ENCODE measurements at regions not wholly inside any gene's neighbourhood (a gene's known extent, or its start where the extent isn't known, plus 50 kb on each side); places are given as distances from the start of the nearest gene placed in this dataset.

DNA sequence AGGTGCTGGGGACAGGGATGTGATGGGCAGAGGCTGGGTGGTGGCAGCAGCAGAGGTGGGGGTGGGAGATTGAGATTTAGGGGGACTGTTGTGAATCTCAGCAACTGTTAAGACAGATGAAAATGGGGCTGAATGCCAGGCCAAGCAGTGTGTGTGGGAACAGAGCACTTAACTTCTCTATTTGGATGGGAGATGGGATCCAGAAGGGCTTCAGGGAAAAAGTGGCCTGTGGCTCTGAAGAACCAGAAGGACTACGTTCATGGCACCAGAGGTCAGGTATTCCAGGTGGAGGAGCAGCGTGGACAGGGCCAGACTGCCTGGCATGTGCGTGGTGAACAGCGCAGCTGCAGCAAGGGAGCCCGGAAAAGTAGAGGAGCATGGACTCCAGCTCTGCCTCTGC is 82.6 kb upstream of the SYT13 start:
- H3K4me3 ChIP-seq (ENCODE audit: low read length): no peak overlapping the region
- no peak for DNase-seq (ENCODE audit: low read depth)
- TF ChIP-seq, protein P1, sequence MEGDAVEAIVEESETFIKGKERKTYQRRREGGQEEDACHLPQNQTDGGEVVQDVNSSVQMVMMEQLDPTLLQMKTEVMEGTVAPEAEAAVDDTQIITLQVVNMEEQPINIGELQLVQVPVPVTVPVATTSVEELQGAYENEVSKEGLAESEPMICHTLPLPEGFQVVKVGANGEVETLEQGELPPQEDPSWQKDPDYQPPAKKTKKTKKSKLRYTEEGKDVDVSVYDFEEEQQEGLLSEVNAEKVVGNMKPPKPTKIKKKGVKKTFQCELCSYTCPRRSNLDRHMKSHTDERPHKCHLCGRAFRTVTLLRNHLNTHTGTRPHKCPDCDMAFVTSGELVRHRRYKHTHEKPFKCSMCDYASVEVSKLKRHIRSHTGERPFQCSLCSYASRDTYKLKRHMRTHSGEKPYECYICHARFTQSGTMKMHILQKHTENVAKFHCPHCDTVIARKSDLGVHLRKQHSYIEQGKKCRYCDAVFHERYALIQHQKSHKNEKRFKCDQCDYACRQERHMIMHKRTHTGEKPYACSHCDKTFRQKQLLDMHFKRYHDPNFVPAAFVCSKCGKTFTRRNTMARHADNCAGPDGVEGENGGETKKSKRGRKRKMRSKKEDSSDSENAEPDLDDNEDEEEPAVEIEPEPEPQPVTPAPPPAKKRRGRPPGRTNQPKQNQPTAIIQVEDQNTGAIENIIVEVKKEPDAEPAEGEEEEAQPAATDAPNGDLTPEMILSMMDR (conservative IDR thresholded peaks at IDR 0.05; ENCODE audit: low read depth, low read length): no peak

DNA sequence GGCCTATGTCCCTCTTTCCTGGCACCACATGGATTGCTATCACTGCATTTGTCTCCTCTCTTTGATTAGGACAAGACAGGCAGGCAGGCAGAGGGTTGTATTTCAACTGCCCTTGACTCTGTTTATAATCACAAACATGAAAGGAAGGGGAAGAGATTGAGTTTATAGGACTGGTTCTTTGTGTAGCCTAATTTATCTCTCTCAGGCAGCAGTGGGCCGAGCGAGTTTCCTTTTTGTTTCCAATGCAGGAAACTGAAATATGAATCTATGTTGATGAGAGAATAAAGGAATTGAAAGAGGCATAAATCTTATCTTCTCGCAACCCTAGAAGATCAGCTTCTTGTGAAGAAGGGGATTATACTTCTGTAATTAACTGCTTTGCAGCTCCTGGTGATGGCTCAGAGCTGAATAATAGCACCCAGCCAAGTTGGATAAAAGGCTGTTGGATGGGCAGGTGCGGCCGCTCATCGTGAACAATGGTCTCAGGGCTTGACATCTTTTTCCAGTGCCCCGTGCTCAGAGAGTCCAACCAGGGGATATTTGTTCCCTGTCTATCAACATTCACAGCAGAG is 80.6 kb upstream of the SYT13 start:
- no peak for DNase-seq (ENCODE audit: low read depth)
- no peak overlapping the region for H3K4me3 ChIP-seq (ENCODE audit: low read length)
- TF ChIP-seq, protein P1 (conservative IDR thresholded peaks at IDR 0.05; ENCODE audit: low read depth, low read length): no peak

DNA sequence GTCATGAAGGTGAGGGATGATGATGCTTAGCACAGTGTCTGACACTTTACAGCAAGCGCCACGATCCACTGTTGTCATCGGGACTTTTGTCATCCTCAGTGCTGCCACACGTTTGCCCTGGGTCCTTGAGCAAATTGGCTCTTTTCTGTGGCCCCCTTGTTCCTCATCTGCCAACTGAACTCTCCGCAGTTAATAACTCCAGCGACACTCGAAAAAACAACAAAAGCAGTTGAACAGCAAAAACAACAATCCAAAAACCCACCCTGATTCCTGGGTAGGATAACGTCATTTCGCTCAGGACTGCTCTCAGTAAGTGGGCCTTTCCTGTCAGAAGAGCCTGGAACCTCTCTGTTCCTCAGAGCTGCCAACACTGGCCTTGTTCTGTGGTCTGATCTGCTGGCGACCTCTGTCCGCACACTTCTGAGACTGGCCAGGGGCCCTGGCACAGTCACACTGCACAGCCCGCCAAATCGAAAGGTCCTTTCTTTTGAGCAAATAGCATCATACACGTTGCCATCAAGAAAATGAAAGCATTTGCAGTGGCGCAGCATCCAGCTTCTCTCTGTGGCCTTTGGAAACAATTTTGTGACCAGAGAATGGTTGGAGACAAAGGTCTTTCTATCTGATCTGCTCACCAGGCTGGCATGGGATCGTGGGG is 79.9 kb upstream of the SYT13 start:
- TF ChIP-seq, protein P1 (conservative IDR thresholded peaks at IDR 0.05; ENCODE audit: low read depth, low read length): no peak
- H3K4me3 ChIP-seq (ENCODE audit: low read length): no peak overlapping the region
- no peak for DNase-seq (ENCODE audit: low read depth)

DNA sequence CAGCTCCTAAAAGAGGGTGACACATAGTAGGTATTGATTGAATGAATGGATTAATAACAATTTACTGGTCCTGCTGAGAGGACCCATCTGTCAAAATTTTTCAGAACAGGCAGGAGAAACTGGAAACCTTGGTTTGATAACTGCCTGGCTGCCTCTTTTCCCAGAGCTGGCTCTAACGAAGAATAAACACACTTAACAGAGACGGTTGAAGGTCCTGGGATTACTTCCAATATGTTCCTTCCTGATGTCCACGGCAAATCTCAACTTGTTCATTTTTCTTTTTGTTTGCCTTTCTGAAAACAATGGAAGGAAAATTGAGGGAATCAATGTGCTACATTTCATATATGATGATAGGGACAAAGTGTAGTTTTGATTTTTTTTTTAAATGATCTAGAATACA is 76.5 kb upstream of the SYT13 start:
- TF ChIP-seq, protein P1 (conservative IDR thresholded peaks at IDR 0.05; ENCODE audit: low read depth, low read length): no peak
- DNase-seq (ENCODE audit: low read depth): no peak
- H3K4me3 ChIP-seq (ENCODE audit: low read length): no peak overlapping the region

DNA sequence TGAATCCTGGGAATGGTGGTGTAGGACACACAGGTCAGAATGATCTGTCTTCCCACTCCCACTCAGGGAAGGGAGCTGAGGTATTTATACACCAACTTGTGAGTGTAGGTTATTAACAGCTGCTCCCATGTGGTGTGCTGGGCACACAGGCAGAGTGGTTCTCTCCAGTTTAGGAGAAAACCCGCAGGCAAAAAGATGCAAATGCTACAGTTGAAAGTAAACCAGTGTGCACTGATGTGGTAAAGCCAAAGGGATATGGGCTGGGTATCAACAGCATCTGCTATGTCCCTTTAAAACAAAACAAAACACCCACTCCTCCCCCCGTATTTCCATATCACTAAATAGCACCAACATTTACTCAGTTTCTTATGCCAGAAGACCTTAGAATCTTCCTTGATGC is 75.4 kb upstream of the SYT13 start:
- TF ChIP-seq, protein P1 (conservative IDR thresholded peaks at IDR 0.05; ENCODE audit: low read depth, low read length): no peak
- no peak for DNase-seq (ENCODE audit: low read depth)
- no peak overlapping the region for H3K4me3 ChIP-seq (ENCODE audit: low read length)

DNA sequence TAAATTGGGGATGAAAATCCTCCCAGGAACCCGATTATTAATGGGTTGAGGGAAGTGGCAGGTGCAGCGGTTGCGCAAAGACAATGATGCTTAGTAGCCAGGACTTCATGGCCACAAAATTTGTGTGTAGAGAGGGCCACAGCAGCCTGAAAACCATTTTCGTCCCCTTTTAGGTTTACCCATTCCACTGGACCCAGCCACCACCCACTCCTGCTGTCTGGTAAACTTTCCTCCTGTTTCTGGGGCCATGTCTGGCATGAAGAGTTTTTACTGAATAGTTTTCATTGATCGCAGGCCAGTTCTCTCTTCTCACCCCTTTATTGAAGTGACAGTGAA is 69.5 kb upstream of the SYT13 start:
- TF ChIP-seq, protein P1 (conservative IDR thresholded peaks at IDR 0.05; ENCODE audit: low read depth, low read length): no peak
- DNase-seq (ENCODE audit: low read depth): no peak
- H3K4me3 ChIP-seq (ENCODE audit: low read length): peak overlapping the region; percentile 51

DNA sequence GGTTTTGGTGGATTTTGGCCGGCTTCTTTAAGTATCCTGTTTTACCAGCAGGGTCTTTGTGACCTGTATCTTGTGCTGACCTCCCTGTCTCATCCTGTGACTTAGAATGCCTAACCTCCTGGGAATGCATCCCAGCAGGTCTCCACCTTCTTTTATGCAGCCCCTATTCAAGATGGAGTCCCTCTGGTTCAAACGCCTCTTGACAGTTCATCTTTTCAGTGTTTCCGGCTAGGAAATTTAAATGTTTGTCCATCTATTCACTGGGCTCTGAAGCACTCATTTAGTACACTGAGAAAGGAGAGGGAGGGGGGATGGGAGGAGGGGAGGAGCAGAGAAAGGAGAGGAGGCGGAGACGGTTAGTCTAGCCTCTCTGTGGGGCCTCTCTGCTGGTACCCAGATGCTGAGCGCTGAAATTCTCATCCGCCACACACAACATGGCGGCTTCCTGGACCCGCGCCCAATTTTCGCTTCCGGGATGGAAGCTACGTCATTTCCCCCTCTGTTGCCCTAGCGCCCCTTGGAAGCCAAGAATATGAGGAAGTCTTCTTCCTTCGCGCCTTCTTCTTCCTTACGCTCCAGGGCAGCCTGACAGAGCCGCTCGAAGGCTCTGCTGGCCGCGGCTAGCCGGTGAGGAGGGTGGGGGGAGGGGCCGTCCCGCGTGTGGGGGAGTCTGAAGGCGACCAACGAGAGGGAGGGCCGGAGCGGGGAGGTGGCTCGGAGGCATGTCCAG is 69.0 kb upstream of the SYT13 start:
- DNase-seq (ENCODE audit: low read depth): peak; percentile 12
- TF ChIP-seq, protein P1 (conservative IDR thresholded peaks at IDR 0.05; ENCODE audit: low read depth, low read length): no peak
- peak overlapping the region; percentile 51 for H3K4me3 ChIP-seq (ENCODE audit: low read length)

All from retinal pigment epithelial cell (primary cell).